Spleen (tissue), 7 donors: ENCODE measurements at regions not wholly inside any gene's neighbourhood (a gene's known extent, or its start where the extent isn't known, plus 50 kb on each side); places are given as distances from the start of the nearest gene placed in this dataset.

Source experiments
- POLR2AphosphoS5 ChIP-seq, 3 donors: sonication (generic); formaldehyde crosslinking; IDR thresholded peaks; one replicate each; pipeline ENCODE4 v1.5.1; 2017; ENCODE audit warnings: antibody characterized with exemption in 3 of 3
- TF ChIP-seq, protein P1 (sequence below), 11 experiments: fragments of 200-600 bp in 7 of 11; fragments of 450-650 bp in 4 of 11; sonication (generic) in 4 of 11; IDR thresholded peaks in 8 of 11; conservative IDR thresholded peaks in 3 of 11; 1 replicate in 7 of 11; 2 replicates in 4 of 11; pipeline versions ENCODE4 v1.4.0 to v1.8.0; 2016 to 2021; ENCODE audit warnings: antibody characterized with exemption in 11 of 11, inconsistent platforms in 4 of 11, mild to moderate bottlenecking in 1 of 11
- donor health status: DM: no; HTN: no; CAD: no; lungs with moderate emphysema.
- donor health status: DM: no; HTN: no; CAD: no.
- donor health status: DM: no; HTN: no; CAD: no.

DNA sequence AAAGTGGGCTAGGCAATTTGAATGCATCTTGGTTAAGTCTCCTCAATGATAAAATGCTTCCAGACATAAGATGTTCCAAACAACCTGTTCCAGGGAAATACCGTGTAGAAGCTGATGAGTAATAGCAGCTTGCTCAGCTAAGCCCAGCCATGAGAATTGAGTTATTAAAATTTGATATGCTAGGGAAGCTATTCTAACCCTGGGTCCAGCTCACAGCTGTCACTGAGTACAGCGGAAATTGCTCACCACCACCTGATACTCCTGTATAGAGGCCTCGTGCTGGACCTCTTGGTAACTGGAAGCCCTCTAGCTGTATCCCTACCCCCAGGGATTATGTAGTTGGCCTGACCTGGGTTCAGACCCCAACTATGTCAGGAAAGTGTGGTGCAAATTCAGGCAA, 521.3 kb upstream of the TRPC7 start:
- no peak for TF ChIP-seq POLR2AphosphoS5 (IDR thresholded peaks at IDR 0.05)
- TF ChIP-seq, protein P1, sequence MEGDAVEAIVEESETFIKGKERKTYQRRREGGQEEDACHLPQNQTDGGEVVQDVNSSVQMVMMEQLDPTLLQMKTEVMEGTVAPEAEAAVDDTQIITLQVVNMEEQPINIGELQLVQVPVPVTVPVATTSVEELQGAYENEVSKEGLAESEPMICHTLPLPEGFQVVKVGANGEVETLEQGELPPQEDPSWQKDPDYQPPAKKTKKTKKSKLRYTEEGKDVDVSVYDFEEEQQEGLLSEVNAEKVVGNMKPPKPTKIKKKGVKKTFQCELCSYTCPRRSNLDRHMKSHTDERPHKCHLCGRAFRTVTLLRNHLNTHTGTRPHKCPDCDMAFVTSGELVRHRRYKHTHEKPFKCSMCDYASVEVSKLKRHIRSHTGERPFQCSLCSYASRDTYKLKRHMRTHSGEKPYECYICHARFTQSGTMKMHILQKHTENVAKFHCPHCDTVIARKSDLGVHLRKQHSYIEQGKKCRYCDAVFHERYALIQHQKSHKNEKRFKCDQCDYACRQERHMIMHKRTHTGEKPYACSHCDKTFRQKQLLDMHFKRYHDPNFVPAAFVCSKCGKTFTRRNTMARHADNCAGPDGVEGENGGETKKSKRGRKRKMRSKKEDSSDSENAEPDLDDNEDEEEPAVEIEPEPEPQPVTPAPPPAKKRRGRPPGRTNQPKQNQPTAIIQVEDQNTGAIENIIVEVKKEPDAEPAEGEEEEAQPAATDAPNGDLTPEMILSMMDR (IDR thresholded peaks at IDR 0.05 in 8 of 11, conservative IDR thresholded peaks at IDR 0.05 in 3 of 11) = no peak
